H1 (cell line): ENCODE measurements at regions not wholly inside any gene's neighbourhood (a gene's known extent, or its start where the extent isn't known, plus 50 kb on each side); places are given as distances from the start of the nearest gene placed in this dataset.

Source experiments
- BCL11A ChIP-seq, 2 experiments: IDR thresholded peaks; one replicate each; pipeline ENCODE4 v1.6.1; 2011; ENCODE audit warnings: low read depth in 2 of 2, low read length in 2 of 2, mild to moderate bottlenecking in 2 of 2
- CEBPB ChIP-seq: IDR thresholded peaks from 2 replicates; pipeline ENCODE4 v1.6.1; 2012; ENCODE audit warnings: low read depth, low read length
- CREB1 ChIP-seq: IDR thresholded peaks from 2 replicates; pipeline ENCODE4 v1.6.1; 2012; ENCODE audit warnings: inconsistent platforms
- EP300 ChIP-seq, 2 experiments: IDR thresholded peaks; 1 replicate in 1 of 2; 2 replicates in 1 of 2; pipeline ENCODE4 v1.6.1; 2011 to 2012; ENCODE audit warnings: low read depth in 2 of 2, low read length in 2 of 2, mild to moderate bottlenecking in 2 of 2, borderline replicate concordance in 1 of 2, inconsistent platforms in 1 of 2, moderate library complexity in 1 of 2
- KDM1A ChIP-seq: fragments of 200-600, 300-600 bp; sonication (generic); IDR thresholded peaks from 2 replicates; pipeline ENCODE4 v1.7.1; 2016; ENCODE audit warnings: mild to moderate bottlenecking, low read length, borderline replicate concordance
- SAP30 ChIP-seq: fragments of 300-600 bp; sonication (generic); IDR thresholded peaks from 2 replicates; pipeline ENCODE4 v1.7.1; 2012; ENCODE audit warnings: low read length, moderate library complexity, mild to moderate bottlenecking, inconsistent platforms; ENCODE audit not compliant: insufficient read depth, insufficient replicate concordance
- SRF ChIP-seq: IDR thresholded peaks from 2 replicates; pipeline ENCODE4 v1.6.1; 2011; ENCODE audit warnings: mild to moderate bottlenecking, low read depth, low read length, moderate library complexity
- TF ChIP-seq, protein P1 (sequence below), 3 experiments: IDR thresholded peaks; 1 replicate in 2 of 3; 2 replicates in 1 of 3; pipeline versions ENCODE4 v1.5.1 to v1.6.1; 2011; ENCODE audit warnings: low read length in 3 of 3, mild to moderate bottlenecking in 3 of 3, inconsistent platforms in 2 of 3, low read depth in 1 of 3, moderate library complexity in 1 of 3; ENCODE audit not compliant: insufficient read depth in 1 of 3; ENCODE audit errors: control extremely low read depth in 1 of 3

- no peak for TF ChIP-seq KDM1A
- TF ChIP-seq, protein P1, sequence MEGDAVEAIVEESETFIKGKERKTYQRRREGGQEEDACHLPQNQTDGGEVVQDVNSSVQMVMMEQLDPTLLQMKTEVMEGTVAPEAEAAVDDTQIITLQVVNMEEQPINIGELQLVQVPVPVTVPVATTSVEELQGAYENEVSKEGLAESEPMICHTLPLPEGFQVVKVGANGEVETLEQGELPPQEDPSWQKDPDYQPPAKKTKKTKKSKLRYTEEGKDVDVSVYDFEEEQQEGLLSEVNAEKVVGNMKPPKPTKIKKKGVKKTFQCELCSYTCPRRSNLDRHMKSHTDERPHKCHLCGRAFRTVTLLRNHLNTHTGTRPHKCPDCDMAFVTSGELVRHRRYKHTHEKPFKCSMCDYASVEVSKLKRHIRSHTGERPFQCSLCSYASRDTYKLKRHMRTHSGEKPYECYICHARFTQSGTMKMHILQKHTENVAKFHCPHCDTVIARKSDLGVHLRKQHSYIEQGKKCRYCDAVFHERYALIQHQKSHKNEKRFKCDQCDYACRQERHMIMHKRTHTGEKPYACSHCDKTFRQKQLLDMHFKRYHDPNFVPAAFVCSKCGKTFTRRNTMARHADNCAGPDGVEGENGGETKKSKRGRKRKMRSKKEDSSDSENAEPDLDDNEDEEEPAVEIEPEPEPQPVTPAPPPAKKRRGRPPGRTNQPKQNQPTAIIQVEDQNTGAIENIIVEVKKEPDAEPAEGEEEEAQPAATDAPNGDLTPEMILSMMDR (IDR thresholded peaks at IDR 0.05; ENCODE audit: control extremely low read depth in 1 of 3, insufficient read depth in 1 of 3, low read depth in 1 of 3, low read length in 3 of 3), result no peak
- no peak for TF ChIP-seq EP300 (IDR thresholded peaks at IDR 0.05; ENCODE audit: borderline replicate concordance in 1 of 2, low read depth in 2 of 2, low read length in 2 of 2)
- no peak for TF ChIP-seq BCL11A (IDR thresholded peaks at IDR 0.05; ENCODE audit: low read depth in 2 of 2, low read length in 2 of 2)
- no peak for TF ChIP-seq SRF
- no peak for TF ChIP-seq CREB1
- TF ChIP-seq CEBPB, result no peak
- no peak for TF ChIP-seq SAP30
Observed at GRCh38 chr19:29010276-29010675, 202.7 kb downstream of the UQCRFS1 start.
